BE2C (cell line): ENCODE measurements at regions not wholly inside any gene's neighbourhood (a gene's known extent, or its start where the extent isn't known, plus 50 kb on each side); places are given as distances from the start of the nearest gene placed in this dataset.
A peak's percentile ranks its signal among the peaks of the same experiment; 100 is the strongest.

Experiments used
- DNase-seq: peaks from one replicate; pipeline ENCODE4 v3.0.0-alpha.2; 2020
- H3K27me3 ChIP-seq: fragments of 250-450 bp; sonication (Bioruptor Pico); 2 replicates; pipeline ENCODE4 v1.5.1; 2020; ENCODE audit warnings: mild to moderate bottlenecking
- H3K36me3 ChIP-seq: fragments of 250-450 bp; sonication (Bioruptor Pico); 2 replicates; pipeline ENCODE4 v1.5.1; 2020; ENCODE audit warnings: mild to moderate bottlenecking
- H3K4me1 ChIP-seq: fragments of 250-450 bp; sonication (Bioruptor Pico); 2 replicates; pipeline ENCODE4 v1.5.1; 2020
- H3K4me3 ChIP-seq: 2 replicates; pipeline ENCODE4 v1.5.1; 2011; ENCODE audit warnings: low read depth, low read length
- H3K9me3 ChIP-seq: fragments of 250-450 bp; sonication (Bioruptor Pico); 2 replicates; pipeline ENCODE4 v1.5.1; 2020
- TF ChIP-seq, protein P1 (sequence below): IDR thresholded peaks from 2 replicates; pipeline ENCODE4 v1.5.1; 2012; ENCODE audit warnings: mild to moderate bottlenecking, low read depth, low read length

DNA sequence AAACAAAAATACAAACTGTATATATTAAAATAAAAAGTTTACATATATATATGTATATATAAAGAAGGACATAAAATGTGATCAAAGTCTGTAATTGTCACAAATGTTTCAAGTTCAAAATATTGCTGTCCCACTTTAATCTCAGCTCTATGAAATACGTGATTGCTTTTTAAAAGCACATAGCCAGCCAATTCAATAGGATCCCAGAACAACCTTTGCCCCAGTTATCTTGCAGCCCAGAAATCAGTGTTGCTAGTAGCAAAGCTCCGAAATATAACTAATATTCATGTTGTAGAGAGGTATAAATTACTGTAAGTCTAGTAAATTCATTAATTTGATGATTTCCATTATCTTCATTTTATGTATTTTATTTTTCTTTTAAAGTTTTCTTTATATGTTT is 114.6 kb downstream of the ELOVL4 start:
- TF ChIP-seq, protein P1, sequence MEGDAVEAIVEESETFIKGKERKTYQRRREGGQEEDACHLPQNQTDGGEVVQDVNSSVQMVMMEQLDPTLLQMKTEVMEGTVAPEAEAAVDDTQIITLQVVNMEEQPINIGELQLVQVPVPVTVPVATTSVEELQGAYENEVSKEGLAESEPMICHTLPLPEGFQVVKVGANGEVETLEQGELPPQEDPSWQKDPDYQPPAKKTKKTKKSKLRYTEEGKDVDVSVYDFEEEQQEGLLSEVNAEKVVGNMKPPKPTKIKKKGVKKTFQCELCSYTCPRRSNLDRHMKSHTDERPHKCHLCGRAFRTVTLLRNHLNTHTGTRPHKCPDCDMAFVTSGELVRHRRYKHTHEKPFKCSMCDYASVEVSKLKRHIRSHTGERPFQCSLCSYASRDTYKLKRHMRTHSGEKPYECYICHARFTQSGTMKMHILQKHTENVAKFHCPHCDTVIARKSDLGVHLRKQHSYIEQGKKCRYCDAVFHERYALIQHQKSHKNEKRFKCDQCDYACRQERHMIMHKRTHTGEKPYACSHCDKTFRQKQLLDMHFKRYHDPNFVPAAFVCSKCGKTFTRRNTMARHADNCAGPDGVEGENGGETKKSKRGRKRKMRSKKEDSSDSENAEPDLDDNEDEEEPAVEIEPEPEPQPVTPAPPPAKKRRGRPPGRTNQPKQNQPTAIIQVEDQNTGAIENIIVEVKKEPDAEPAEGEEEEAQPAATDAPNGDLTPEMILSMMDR: no peak
- Histone ChIP-seq H3K27me3 (no peaks in the 10 kb centered on the region), H3K4me3 (no peak overlapping the region), H3K36me3 (no peaks in the 10 kb centered on the region), H3K9me3 (no peaks in the 10 kb centered on the region), H3K4me1 (peaks cover 6% of the 10 kb centered on the region; the same call in 1 of the 2 replicates)
- no peak for DNase-seq

DNA sequence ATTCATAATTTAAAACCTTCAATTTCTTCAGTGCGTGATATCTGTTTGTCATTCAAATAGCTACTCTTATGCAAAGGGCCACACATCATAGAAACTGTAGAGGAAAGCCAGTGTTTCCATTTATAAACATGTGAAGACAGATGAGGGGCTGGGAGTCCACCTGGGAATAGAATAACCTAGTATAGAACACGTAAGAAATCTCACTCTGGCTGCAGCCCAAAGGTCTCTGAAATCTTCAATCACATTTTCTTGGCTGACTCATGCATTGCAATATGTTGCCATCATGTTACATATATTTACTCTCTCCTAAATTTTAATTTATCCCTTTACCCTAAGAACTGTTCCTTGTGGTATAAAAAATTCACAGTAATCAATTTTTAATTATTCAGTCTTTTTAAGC is 123.2 kb downstream of the ELOVL4 start:
- Histone ChIP-seq H3K36me3 (no peaks in the 10 kb centered on the region), H3K4me3 (no peak overlapping the region), H3K27me3 (no peaks in the 10 kb centered on the region), H3K4me1 (peaks cover 7% of the 10 kb centered on the region), H3K9me3 (no peaks in the 10 kb centered on the region)
- TF ChIP-seq, protein P1: no peak
- DNase-seq: no peak

DNA sequence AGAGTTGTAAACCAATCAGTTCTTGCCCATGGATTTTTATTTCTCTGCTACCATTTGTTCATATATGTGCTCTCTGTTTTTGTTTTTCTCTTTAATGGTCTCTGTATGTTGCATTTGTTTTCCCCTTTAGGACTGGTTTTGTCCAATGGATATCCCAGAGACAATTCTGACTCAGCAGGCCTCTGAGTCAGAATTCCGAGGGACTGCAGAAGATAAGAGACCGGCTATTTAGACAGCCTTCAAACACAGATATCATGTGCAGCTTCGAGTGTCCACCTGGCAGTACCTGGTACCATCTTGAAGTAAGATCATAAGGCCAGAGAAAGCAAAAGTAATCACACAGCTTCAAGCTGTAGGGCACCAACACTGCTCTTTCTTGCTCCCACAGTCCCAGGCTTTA is 125.5 kb downstream of the ELOVL4 start:
- Histone ChIP-seq H3K4me1 (peaks cover 7% of the 10 kb centered on the region), H3K36me3 (no peaks in the 10 kb centered on the region), H3K4me3 (no peak overlapping the region), H3K9me3 (no peaks in the 10 kb centered on the region), H3K27me3 (no peaks in the 10 kb centered on the region)
- TF ChIP-seq, protein P1: no peak
- peak; percentile 26 for DNase-seq

DNA sequence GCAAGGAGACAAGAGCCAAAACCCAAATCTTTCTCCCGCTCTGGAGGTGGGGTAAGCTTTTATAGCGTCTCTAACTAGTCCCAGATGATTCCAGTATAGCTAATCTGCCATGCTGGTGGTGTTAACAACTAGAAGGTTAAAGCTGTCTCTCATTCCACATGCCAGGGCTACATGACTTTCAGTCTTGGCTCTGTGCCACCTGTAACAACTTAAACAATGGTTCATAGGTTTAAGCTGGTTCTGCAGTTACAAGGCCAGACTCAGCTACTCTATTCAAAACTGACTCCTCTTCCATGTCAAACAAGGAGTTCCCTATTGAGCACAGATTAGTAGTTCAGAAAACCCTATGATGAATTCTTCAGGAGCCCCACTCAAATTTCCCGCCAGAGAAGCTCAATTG is 128.9 kb downstream of the ELOVL4 start:
- Histone ChIP-seq H3K4me1 (peaks cover 12% of the 10 kb centered on the region), H3K27me3 (no peaks in the 10 kb centered on the region), H3K36me3 (no peaks in the 10 kb centered on the region), H3K4me3 (no peak overlapping the region), H3K9me3 (no peaks in the 10 kb centered on the region)
- DNase-seq: no peak
- TF ChIP-seq, protein P1: no peak

DNA sequence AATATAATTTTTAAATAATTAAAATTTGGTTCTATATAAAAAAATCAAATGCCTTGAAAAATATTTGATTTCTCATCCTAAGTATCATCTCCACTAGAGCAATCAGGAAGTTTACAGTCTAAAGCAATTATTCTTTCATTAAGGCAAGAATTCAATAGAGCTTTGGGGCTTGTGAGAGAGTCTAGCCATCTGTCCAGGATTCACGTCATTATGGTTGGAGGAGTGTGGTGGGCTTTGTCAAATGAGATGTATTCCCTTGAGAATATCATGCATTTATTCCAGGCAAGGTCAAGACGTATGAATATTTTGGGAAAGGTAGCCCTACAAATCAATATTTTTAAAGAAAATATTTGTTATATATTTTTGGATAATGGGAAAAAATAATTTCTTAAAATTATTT is 132.4 kb downstream of the ELOVL4 start:
- no peaks in the 10 kb centered on the region for H3K27me3 ChIP-seq
- TF ChIP-seq, protein P1: no peak

DNA sequence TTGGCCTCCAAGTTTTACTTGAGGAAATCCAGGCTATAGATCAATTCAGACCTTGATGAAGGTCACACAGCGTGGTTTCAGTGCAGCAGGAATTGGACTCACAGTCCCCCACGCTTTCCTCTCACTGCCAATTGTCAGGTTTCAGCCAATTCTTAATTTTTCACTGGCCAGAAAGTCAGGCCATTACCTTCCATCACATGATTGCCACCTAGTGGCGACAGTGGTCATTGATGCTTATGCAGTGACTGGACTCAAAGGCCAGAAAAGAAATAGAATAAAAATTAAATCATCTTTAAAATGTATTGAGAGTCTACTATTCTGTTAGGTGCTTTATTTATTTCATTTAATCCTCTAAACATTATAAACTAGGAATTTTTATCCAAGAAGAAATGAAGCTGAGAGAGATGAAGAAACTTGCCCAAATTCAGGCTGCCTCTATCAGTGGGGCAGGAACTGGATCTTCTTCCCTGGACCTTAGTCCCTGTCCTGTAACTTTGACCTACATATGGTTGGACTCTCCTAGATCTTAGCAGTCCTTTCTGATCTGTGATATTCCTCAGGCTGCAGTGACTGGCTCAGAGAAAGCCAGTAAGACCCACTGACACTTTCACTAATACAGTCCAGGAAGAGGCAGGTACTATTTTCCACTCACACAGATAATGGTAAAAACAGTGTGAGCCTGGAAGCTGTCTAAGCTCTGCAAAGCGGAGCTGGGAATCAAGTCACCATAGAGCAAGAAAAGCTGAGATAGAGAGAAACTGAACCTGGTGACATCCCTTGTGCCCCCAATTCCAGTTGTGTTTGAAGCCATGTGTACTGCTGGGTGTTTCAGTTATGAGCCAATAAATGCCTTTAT is 133.3 kb downstream of the ELOVL4 start:
- Histone ChIP-seq H3K9me3 (no peaks in the 10 kb centered on the region), H3K4me3 (no peak overlapping the region), H3K4me1 (peaks cover 13% of the 10 kb centered on the region), H3K27me3 (no peaks in the 10 kb centered on the region), H3K36me3 (no peaks in the 10 kb centered on the region)
- TF ChIP-seq, protein P1: peak; percentile 96
- DNase-seq: peak; percentile 86

More for the DNA sequence above, 132.4 kb downstream of the ELOVL4 start:
- no peak overlapping the region for H3K4me3 ChIP-seq
- DNase-seq: no peak
- no peaks in the 10 kb centered on the region for H3K36me3 ChIP-seq
- peaks cover 12% of the 10 kb centered on the region; the same call in 1 of the 2 replicates for H3K4me1 ChIP-seq
- H3K9me3 ChIP-seq: no peaks in the 10 kb centered on the region
